SH-SY5Y (cell line): ENCODE measurements at regions not wholly inside any gene's neighbourhood (a gene's known extent, or its start where the extent isn't known, plus 50 kb on each side); places are given as distances from the start of the nearest gene placed in this dataset.

Source experiments
- GATA2 ChIP-seq: IDR thresholded peaks from 2 replicates; pipeline ENCODE4 v1.6.1; 2011; ENCODE audit warnings: mild to moderate bottlenecking, low read depth, low read length
- GATA3 ChIP-seq: IDR thresholded peaks from 2 replicates; pipeline ENCODE4 v1.6.1; 2011; ENCODE audit warnings: low read depth, mild to moderate bottlenecking, low read length, moderate library complexity

GRCh38 chr9:30732060-30732459 is 1652.4 kb upstream of the ACO1 start:
- no peak for TF ChIP-seq GATA3
- TF ChIP-seq GATA2: no peak

GRCh38 chr9:30744871-30745270 is 1639.6 kb upstream of the ACO1 start:
- no peak for TF ChIP-seq GATA3
- no peak for TF ChIP-seq GATA2

GRCh38 chr9:30746589-30746988 is 1637.9 kb upstream of the ACO1 start:
- TF ChIP-seq GATA3: no peak
- TF ChIP-seq GATA2: no peak

GRCh38 chr9:30757723-30758122 is 1626.7 kb upstream of the ACO1 start:
- TF ChIP-seq GATA3 (no peak), GATA2 (no peak)

- no peak for TF ChIP-seq GATA2
Measured at GRCh38 chr9:30758726-30759446, 1625.6 kb upstream of the ACO1 start.

GRCh38 chr9:30765318-30765717 is 1619.1 kb upstream of the ACO1 start:
- TF ChIP-seq GATA3 (no peak), GATA2 (no peak)

- no peak for TF ChIP-seq GATA3
- no peak for TF ChIP-seq GATA2
Measured at GRCh38 chr9:30771163-30771708, 1613.2 kb upstream of the ACO1 start.

- TF ChIP-seq GATA2 (no peak), GATA3 (no peak)
Measured at GRCh38 chr9:30771760-30772159, 1612.7 kb upstream of the ACO1 start.

- TF ChIP-seq GATA2: no peak
- no peak for TF ChIP-seq GATA3
Measured at GRCh38 chr9:30773427-30773826, 1611.0 kb upstream of the ACO1 start.

- TF ChIP-seq GATA2 (no peak), GATA3 (no peak)
Measured at GRCh38 chr9:30774326-30774725, 1610.1 kb upstream of the ACO1 start.

GRCh38 chr9:30775236-30775635 is 1609.2 kb upstream of the ACO1 start:
- TF ChIP-seq GATA3 (no peak), GATA2 (no peak)

- no peak for TF ChIP-seq GATA2
- TF ChIP-seq GATA3: no peak
Measured at GRCh38 chr9:30796764-30797163, 1587.7 kb upstream of the ACO1 start.

GRCh38 chr9:30799527-30800101 is 1584.8 kb upstream of the ACO1 start:
- no peak for TF ChIP-seq GATA2
- TF ChIP-seq GATA3: no peak

GRCh38 chr9:30800421-30800820 is 1584.0 kb upstream of the ACO1 start:
- no peak for TF ChIP-seq GATA2
- TF ChIP-seq GATA3: no peak

GRCh38 chr9:30812821-30813220 is 1571.6 kb upstream of the ACO1 start:
- TF ChIP-seq GATA2 (no peak), GATA3 (no peak)
